Activated naive CD8-positive, alpha-beta T cell (primary cell): ENCODE measurements at regions not wholly inside any gene's neighbourhood (a gene's known extent, or its start where the extent isn't known, plus 50 kb on each side); places are given as distances from the start of the nearest gene placed in this dataset.
"Not testable (repeated sequence)": the region's sequence is repeated elsewhere in the genome, so short reads cannot be mapped to it uniquely, and the experiment has no call there.

Experiments
- H3K27ac Mint-ChIP-seq: one replicate; pipeline ENCODE4 v1.8.0; 2021; ENCODE audit warnings: mixed read lengths
- H3K27me3 Mint-ChIP-seq: one replicate; pipeline ENCODE4 v1.8.0; 2021; ENCODE audit warnings: mixed read lengths
- H3K36me3 Mint-ChIP-seq: one replicate; pipeline ENCODE4 v1.8.0; 2021; ENCODE audit warnings: mixed read lengths
- H3K4me1 Mint-ChIP-seq: one replicate; pipeline ENCODE4 v1.8.0; 2021; ENCODE audit warnings: low read depth, mixed read lengths
- H3K4me3 Mint-ChIP-seq: one replicate; pipeline ENCODE4 v1.8.0; 2021; ENCODE audit warnings: mild to moderate bottlenecking, mixed read lengths
- H3K9me3 Mint-ChIP-seq: one replicate; pipeline ENCODE4 v1.8.0; 2021; ENCODE audit warnings: low read depth, mixed read lengths

- Mint-ChIP-seq H3K9me3 (no peaks in the 10 kb centered on the region), H3K27ac (no peak overlapping the region), H3K4me3 (no peak overlapping the region), H3K36me3 (peaks cover 5% of the 10 kb centered on the region), H3K4me1 (peaks cover 13% of the 10 kb centered on the region), H3K27me3 (peaks cover 3% of the 10 kb centered on the region)
Measured at GRCh38 chr16:9141813-9142212, 50.4 kb downstream of the HAPSTR1 start.

DNA sequence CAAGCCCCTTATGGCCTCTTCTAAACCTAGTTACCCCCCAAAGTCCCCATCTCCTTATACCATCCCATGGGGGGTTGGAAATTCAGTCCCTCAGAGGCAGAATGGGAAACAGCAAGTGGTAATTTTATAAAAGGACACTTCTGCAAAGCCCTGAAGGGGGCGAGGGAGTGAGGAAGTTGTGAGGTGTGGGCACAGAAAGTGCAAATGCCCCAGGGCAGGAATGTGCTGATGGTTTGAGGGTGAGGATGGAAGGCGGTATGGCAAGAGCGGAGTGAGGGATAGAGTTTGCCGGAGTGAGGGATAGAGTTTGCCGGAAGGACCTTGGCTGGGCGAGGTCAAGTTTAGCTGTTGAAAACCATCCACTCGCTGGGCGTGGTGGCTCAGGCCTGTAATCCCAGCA is 52.7 kb downstream of the HAPSTR1 start:
- no peak overlapping the region for H3K27ac Mint-ChIP-seq
- H3K36me3 Mint-ChIP-seq, result peaks cover 5% of the 10 kb centered on the region
- H3K4me3 Mint-ChIP-seq, result no peak overlapping the region
- H3K27me3 Mint-ChIP-seq, result peaks cover 3% of the 10 kb centered on the region
- H3K9me3 Mint-ChIP-seq, result no peaks in the 10 kb centered on the region
- peaks cover 8% of the 10 kb centered on the region for H3K4me1 Mint-ChIP-seq

GRCh38 chr16:9148374-9149015 is 57.1 kb downstream of the HAPSTR1 start:
- H3K36me3 Mint-ChIP-seq, result no peaks in the 10 kb centered on the region
- no peaks in the 10 kb centered on the region for H3K4me1 Mint-ChIP-seq
- H3K9me3 Mint-ChIP-seq, result no peaks in the 10 kb centered on the region
- H3K27ac Mint-ChIP-seq, result no peak overlapping the region
- H3K4me3 Mint-ChIP-seq, result no peak overlapping the region
- peaks cover 5% of the 10 kb centered on the region for H3K27me3 Mint-ChIP-seq

GRCh38 chr16:9151074-9151473 is 59.6 kb downstream of the HAPSTR1 start:
- Mint-ChIP-seq H3K4me1 (no peaks in the 10 kb centered on the region), H3K9me3 (no peaks in the 10 kb centered on the region), H3K27ac (no peak overlapping the region), H3K27me3 (peaks cover 8% of the 10 kb centered on the region), H3K4me3 (no peak overlapping the region), H3K36me3 (no peaks in the 10 kb centered on the region)

DNA sequence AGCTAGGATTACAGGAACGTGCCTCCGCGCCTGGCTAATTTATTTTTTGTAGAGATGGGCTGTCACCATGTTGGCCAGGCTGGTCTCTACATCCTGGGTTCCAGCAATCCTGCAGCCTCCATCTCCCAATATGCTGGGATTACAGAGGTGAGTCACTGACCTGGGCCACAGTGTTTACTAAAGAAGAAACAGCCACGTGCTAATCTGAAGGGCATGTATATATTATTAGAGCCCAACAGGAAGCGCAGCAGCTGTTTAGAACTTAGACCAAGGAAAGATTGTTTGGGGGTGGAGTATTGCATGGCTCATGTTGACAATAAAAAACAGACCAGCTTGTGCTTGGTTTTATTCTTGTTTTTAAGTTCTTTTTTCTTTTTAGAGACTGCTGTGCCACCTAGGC is 60.2 kb downstream of the HAPSTR1 start:
- H3K4me3 Mint-ChIP-seq, result no peak overlapping the region
- H3K27me3 Mint-ChIP-seq, result peaks cover 8% of the 10 kb centered on the region
- no peaks in the 10 kb centered on the region for H3K9me3 Mint-ChIP-seq

GRCh38 chr16:9152649-9153501 is 61.4 kb downstream of the HAPSTR1 start:
- H3K27ac Mint-ChIP-seq, result no peak overlapping the region
- no peaks in the 10 kb centered on the region for H3K36me3 Mint-ChIP-seq

More for the DNA sequence above, 60.2 kb downstream of the HAPSTR1 start:
- Mint-ChIP-seq H3K36me3 (no peaks in the 10 kb centered on the region), H3K4me1 (no peaks in the 10 kb centered on the region), H3K27ac (no peak overlapping the region)

DNA sequence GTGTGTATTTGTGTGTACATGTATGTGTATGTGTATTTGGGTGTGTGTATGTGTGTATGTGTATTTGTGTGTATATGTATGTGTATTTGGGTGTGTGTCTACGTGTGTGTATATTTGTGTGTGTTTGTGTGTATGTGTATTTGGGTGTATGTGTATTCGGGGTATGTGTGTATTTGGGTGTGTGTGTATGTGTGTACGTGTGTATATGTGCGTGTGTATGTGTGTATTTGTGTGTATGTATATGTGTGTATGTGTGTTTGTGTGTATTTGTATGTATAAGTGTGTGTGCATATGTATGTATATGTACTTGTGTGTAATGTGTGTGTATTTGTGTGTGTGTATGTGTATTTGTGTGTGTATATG is 62.0 kb downstream of the HAPSTR1 start:
- no peak overlapping the region for H3K4me3 Mint-ChIP-seq
- H3K4me1 Mint-ChIP-seq, result no peaks in the 10 kb centered on the region
- no peak overlapping the region for H3K27ac Mint-ChIP-seq
- H3K9me3 Mint-ChIP-seq, result no peaks in the 10 kb centered on the region
- H3K27me3 Mint-ChIP-seq, result peaks cover 10% of the 10 kb centered on the region
- no peaks in the 10 kb centered on the region for H3K36me3 Mint-ChIP-seq

More at GRCh38 chr16:9152649-9153501, 61.4 kb downstream of the HAPSTR1 start:
- peaks cover 10% of the 10 kb centered on the region for H3K27me3 Mint-ChIP-seq
- no peaks in the 10 kb centered on the region for H3K9me3 Mint-ChIP-seq
- no peak overlapping the region for H3K4me3 Mint-ChIP-seq
- H3K4me1 Mint-ChIP-seq, result no peaks in the 10 kb centered on the region

- Mint-ChIP-seq H3K27ac (no peak overlapping the region), H3K4me3 (no peak overlapping the region), H3K36me3 (no peaks in the 10 kb centered on the region), H3K4me1 (peaks cover under 1% of the 10 kb centered on the region), H3K9me3 (no peaks in the 10 kb centered on the region), H3K27me3 (peaks cover 14% of the 10 kb centered on the region)
Measured at GRCh38 chr16:9154567-9155410, 63.3 kb downstream of the HAPSTR1 start.

GRCh38 chr16:9155871-9156270 is 64.4 kb downstream of the HAPSTR1 start:
- peaks cover 4% of the 10 kb centered on the region for H3K4me1 Mint-ChIP-seq
- no peaks in the 10 kb centered on the region for H3K36me3 Mint-ChIP-seq
- H3K27me3 Mint-ChIP-seq, result peaks cover 22% of the 10 kb centered on the region
- H3K27ac Mint-ChIP-seq, result no peak overlapping the region
- no peaks in the 10 kb centered on the region for H3K9me3 Mint-ChIP-seq
- no peak overlapping the region for H3K4me3 Mint-ChIP-seq

DNA sequence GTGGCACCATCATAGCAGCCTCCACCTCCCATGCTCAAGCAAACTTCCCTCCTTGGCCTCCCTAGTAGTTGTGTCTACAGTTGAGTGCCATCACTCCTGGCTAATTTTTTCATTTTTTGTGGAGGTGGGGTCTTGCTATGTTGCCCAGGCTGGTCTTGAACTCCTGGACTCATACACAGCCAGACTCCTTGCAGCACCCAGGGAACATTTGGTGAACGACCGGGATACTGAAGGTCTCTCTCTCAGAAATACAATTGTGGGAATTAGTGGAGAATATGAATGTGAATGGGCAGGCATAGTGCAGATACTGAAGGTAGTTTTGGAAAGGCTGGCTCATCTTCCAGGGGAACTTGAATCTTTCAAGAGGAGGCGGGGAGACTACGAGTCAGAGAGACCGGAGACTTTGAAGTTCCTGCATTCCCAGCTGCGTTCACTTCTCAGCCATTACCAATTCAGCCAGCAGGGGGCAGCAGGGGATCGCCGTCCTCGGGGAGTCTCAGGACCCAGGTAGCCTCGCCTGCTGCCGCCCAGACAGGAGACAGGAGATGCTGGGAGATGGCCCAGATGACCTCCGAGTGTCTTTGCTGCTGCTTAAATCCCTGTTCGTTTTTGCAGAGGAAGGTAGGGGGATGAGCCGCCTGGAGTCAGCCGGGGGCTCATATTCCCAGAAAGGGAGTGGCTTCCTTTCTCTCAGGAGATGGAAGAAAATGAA is 68.6 kb downstream of the HAPSTR1 start:
- Mint-ChIP-seq H3K4me3 (no peak overlapping the region), H3K36me3 (no peaks in the 10 kb centered on the region), H3K4me1 (peaks cover 4% of the 10 kb centered on the region), H3K27ac (no peak overlapping the region), H3K27me3 (peaks cover 17% of the 10 kb centered on the region), H3K9me3 (no peaks in the 10 kb centered on the region)

- peaks cover 14% of the 10 kb centered on the region for H3K27me3 Mint-ChIP-seq
- H3K4me3 Mint-ChIP-seq, result no peak overlapping the region
- H3K36me3 Mint-ChIP-seq, result no peaks in the 10 kb centered on the region
- no peaks in the 10 kb centered on the region for H3K9me3 Mint-ChIP-seq
- H3K4me1 Mint-ChIP-seq, result peaks cover 4% of the 10 kb centered on the region
- no peak overlapping the region for H3K27ac Mint-ChIP-seq
Measured at GRCh38 chr16:9160551-9160911, 69.1 kb downstream of the HAPSTR1 start.

GRCh38 chr16:9165681-9166080 is 74.2 kb downstream of the HAPSTR1 start:
- Mint-ChIP-seq H3K4me3 (no peak overlapping the region), H3K27ac (no peak overlapping the region), H3K4me1 (no peaks in the 10 kb centered on the region), H3K9me3 (no peaks in the 10 kb centered on the region), H3K27me3 (no peaks in the 10 kb centered on the region), H3K36me3 (no peaks in the 10 kb centered on the region)

- not testable (repeated sequence) for H3K4me3 Mint-ChIP-seq, H3K27me3 Mint-ChIP-seq, H3K36me3 Mint-ChIP-seq, H3K27ac Mint-ChIP-seq, H3K4me1 Mint-ChIP-seq, H3K9me3 Mint-ChIP-seq
Measured at GRCh38 chr16:9166326-9166993, 75.0 kb downstream of the HAPSTR1 start.

- no peak overlapping the region for H3K27ac Mint-ChIP-seq
- no peaks in the 10 kb centered on the region for H3K27me3 Mint-ChIP-seq
- H3K4me3 Mint-ChIP-seq, result no peak overlapping the region
- no peaks in the 10 kb centered on the region for H3K36me3 Mint-ChIP-seq
- H3K4me1 Mint-ChIP-seq, result no peaks in the 10 kb centered on the region
- no peaks in the 10 kb centered on the region for H3K9me3 Mint-ChIP-seq
Measured at GRCh38 chr16:9169094-9169493, 77.7 kb downstream of the HAPSTR1 start.
